ENCODE measurements at regions not wholly inside any gene's neighbourhood (a gene's known extent, or its start where the extent isn't known, plus 50 kb on each side); places are given as distances from the start of the nearest gene placed in this dataset.

- Histone ChIP-seq H3K36me3 (ENCODE audit: low read depth) (no peaks in the 10 kb centered on the region), H3K4me1 (ENCODE audit: low read depth) (no peaks in the 10 kb centered on the region), H3K4me3 (no peak overlapping the region), H3K9me3 (peaks cover 13% of the 10 kb centered on the region)
- DNase-seq (no peak), ATAC-seq (no peak)
- intact Hi-C loops (cut with DNase I, micrococcal nuclease) = no loop called here
- TF ChIP-seq, protein P1, sequence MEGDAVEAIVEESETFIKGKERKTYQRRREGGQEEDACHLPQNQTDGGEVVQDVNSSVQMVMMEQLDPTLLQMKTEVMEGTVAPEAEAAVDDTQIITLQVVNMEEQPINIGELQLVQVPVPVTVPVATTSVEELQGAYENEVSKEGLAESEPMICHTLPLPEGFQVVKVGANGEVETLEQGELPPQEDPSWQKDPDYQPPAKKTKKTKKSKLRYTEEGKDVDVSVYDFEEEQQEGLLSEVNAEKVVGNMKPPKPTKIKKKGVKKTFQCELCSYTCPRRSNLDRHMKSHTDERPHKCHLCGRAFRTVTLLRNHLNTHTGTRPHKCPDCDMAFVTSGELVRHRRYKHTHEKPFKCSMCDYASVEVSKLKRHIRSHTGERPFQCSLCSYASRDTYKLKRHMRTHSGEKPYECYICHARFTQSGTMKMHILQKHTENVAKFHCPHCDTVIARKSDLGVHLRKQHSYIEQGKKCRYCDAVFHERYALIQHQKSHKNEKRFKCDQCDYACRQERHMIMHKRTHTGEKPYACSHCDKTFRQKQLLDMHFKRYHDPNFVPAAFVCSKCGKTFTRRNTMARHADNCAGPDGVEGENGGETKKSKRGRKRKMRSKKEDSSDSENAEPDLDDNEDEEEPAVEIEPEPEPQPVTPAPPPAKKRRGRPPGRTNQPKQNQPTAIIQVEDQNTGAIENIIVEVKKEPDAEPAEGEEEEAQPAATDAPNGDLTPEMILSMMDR (IDR thresholded peaks at IDR 0.05) = no peak
Observed at GRCh38 chr2:103734911-103735310, 973.1 kb downstream of the TMEM182 start.

DNA sequence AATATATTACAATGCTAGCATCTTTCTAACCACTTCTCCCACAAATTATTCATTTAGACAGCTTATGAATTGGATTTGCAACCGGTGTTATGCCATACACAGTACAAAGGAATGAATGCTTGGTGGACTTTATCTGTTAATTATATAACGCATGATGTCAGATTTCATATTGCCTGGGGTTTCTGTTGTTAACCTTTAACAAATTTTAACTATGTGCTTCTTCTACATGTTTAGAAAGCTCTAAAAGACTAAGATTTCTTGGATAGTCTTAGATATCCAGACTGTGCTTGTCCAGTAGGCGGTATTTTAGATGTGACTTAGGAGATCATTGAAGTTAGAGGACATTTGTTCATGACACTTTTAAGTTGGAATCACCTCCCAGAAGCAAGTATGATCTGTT is 976.3 kb downstream of the TMEM182 start:
- Histone ChIP-seq H3K4me1 (ENCODE audit: low read depth) (no peaks in the 10 kb centered on the region), H3K36me3 (ENCODE audit: low read depth) (no peaks in the 10 kb centered on the region), H3K4me3 (no peak overlapping the region), H3K9me3 (peaks cover 13% of the 10 kb centered on the region)
- no peak for ATAC-seq
- DNase-seq = no peak
- intact Hi-C loops (cut with DNase I, micrococcal nuclease) = no loop called here
- TF ChIP-seq, protein P1 (IDR thresholded peaks at IDR 0.05) = no peak

GRCh38 chr2:103738606-103739005 is 976.8 kb downstream of the TMEM182 start:
- Histone ChIP-seq H3K4me3 (no peak overlapping the region), H3K4me1 (ENCODE audit: low read depth) (no peaks in the 10 kb centered on the region), H3K36me3 (ENCODE audit: low read depth) (no peaks in the 10 kb centered on the region), H3K9me3 (peaks cover 10% of the 10 kb centered on the region)
- no peak for DNase-seq
- no peak for ATAC-seq
- intact Hi-C loops (cut with DNase I, micrococcal nuclease) = no loop called here
- TF ChIP-seq, protein P1 (IDR thresholded peaks at IDR 0.05) = no peak

GRCh38 chr2:103739186-103739585 is 977.4 kb downstream of the TMEM182 start:
- H3K9me3 ChIP-seq = peaks cover 6% of the 10 kb centered on the region
- no peak for ATAC-seq
- H3K36me3 ChIP-seq (ENCODE audit: low read depth) = no peaks in the 10 kb centered on the region
- H3K4me3 ChIP-seq = no peak overlapping the region
- no peaks in the 10 kb centered on the region for H3K4me1 ChIP-seq (ENCODE audit: low read depth)
- TF ChIP-seq, protein P1 (IDR thresholded peaks at IDR 0.05) = no peak
- no peak for DNase-seq
- intact Hi-C loops (cut with DNase I, micrococcal nuclease) = no loop called here

DNA sequence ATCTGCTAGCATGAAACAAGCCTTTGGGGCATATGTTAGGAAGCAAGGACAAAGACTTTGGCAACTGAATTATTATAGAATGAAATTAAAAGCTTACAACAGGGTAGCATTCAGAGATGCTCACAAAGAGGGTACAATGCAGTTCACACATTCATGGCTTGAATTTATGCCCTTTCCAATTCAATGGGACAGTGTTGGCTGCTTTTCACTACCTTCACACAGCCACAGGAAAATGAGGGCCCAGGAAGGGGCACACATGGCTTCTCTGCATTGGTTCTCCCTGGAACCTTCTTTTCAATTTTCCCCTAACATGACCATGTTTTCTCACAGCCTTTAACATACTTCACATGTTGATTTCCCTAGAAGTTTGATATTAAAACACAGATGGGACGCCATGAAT is 978.1 kb downstream of the TMEM182 start:
- no peaks in the 10 kb centered on the region for H3K4me1 ChIP-seq (ENCODE audit: low read depth)
- no peak overlapping the region for H3K4me3 ChIP-seq
- intact Hi-C loops (cut with DNase I, micrococcal nuclease) = no loop called here
- no peaks in the 10 kb centered on the region for H3K36me3 ChIP-seq (ENCODE audit: low read depth)
- peaks cover 2% of the 10 kb centered on the region for H3K9me3 ChIP-seq
- TF ChIP-seq, protein P1 (IDR thresholded peaks at IDR 0.05) = no peak
- DNase-seq = no peak
- ATAC-seq = no peak

DNA sequence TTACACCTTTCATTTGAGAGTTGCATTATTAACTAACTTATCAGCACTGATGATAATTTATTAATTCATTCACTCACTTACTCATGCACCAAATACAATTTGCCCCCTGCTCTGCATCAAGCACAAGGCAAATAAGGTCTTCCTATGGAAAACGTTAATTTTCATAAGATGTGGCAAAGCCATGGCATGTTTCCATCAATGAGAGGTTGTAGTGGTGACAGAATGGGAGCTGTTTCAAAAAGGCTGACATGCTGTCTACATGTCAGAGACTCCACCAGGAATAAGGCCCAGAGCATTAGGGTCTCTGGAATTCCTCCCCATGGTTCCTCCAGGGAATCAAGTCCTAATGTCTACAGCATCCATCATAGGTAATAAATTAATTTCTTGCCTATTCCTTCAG is 978.8 kb downstream of the TMEM182 start:
- H3K9me3 ChIP-seq = no peaks in the 10 kb centered on the region
- intact Hi-C loops (cut with DNase I, micrococcal nuclease) = no loop called here
- DNase-seq = no peak
- TF ChIP-seq, protein P1 (IDR thresholded peaks at IDR 0.05) = no peak
- H3K4me1 ChIP-seq (ENCODE audit: low read depth) = no peaks in the 10 kb centered on the region
- H3K4me3 ChIP-seq = no peak overlapping the region
- ATAC-seq = no peak
- no peaks in the 10 kb centered on the region for H3K36me3 ChIP-seq (ENCODE audit: low read depth)

All from mucosa of descending colon (tissue), 3 donors.